ENCODE measurements at regions not wholly inside any gene's neighbourhood (a gene's known extent, or its start where the extent isn't known, plus 50 kb on each side); places are given as distances from the start of the nearest gene placed in this dataset.

DNA sequence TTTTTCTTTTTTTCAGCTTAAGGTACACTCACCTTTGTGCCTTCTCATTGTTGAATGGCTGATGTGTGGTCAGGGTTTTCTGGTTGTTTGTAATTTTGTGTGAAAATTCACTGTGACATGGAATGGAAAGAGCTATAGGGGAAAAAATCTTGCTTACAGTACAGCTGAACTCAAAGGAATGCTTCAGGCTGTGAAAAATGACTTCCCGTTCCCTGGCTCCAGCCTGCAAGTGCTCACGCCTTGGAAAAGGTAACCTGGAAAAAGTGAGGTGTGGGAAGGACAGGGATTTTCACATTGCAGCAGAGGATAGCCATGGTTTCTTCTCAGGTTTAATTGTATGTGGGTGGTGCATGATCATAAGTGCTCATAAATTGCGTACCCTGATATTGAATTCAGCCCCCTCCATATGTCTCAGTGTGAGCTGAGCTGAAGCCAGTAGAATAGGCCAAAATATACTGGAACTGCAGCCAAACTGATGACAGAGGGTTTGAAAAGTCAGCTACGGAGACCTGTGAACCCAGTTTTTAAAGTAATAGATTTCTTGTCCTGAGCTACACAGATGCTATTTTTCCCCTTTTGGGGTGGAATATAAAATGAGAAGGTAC lies 228.7 kb upstream of the RASGRP1 start:
- no peak for FAIRE-seq
- H3K9ac ChIP-seq (ENCODE audit: insufficient read depth, low read depth, low read length) = no peak overlapping the region
- H3K79me2 ChIP-seq (ENCODE audit: insufficient read depth, low read length) = no peaks in the 10 kb centered on the region
- no peak for DNase-seq (ENCODE audit: low spot score)
- TF ChIP-seq MEIS1 (CRISPR knock-in tag; IDR thresholded peaks at IDR 0.05; ENCODE audit: borderline replicate concordance) = no peak
- TF ChIP-seq ZMAT3 (CRISPR knock-in tag; conservative IDR thresholded peaks at IDR 0.05) = no peak
- TF ChIP-seq DNMT3B (CRISPR knock-in tag; conservative IDR thresholded peaks at IDR 0.05) = no peak
- TF ChIP-seq FOXK1 (CRISPR knock-in tag; IDR thresholded peaks at IDR 0.05; ENCODE audit: borderline replicate concordance, low read depth) = no peak
- TF ChIP-seq, protein P1, sequence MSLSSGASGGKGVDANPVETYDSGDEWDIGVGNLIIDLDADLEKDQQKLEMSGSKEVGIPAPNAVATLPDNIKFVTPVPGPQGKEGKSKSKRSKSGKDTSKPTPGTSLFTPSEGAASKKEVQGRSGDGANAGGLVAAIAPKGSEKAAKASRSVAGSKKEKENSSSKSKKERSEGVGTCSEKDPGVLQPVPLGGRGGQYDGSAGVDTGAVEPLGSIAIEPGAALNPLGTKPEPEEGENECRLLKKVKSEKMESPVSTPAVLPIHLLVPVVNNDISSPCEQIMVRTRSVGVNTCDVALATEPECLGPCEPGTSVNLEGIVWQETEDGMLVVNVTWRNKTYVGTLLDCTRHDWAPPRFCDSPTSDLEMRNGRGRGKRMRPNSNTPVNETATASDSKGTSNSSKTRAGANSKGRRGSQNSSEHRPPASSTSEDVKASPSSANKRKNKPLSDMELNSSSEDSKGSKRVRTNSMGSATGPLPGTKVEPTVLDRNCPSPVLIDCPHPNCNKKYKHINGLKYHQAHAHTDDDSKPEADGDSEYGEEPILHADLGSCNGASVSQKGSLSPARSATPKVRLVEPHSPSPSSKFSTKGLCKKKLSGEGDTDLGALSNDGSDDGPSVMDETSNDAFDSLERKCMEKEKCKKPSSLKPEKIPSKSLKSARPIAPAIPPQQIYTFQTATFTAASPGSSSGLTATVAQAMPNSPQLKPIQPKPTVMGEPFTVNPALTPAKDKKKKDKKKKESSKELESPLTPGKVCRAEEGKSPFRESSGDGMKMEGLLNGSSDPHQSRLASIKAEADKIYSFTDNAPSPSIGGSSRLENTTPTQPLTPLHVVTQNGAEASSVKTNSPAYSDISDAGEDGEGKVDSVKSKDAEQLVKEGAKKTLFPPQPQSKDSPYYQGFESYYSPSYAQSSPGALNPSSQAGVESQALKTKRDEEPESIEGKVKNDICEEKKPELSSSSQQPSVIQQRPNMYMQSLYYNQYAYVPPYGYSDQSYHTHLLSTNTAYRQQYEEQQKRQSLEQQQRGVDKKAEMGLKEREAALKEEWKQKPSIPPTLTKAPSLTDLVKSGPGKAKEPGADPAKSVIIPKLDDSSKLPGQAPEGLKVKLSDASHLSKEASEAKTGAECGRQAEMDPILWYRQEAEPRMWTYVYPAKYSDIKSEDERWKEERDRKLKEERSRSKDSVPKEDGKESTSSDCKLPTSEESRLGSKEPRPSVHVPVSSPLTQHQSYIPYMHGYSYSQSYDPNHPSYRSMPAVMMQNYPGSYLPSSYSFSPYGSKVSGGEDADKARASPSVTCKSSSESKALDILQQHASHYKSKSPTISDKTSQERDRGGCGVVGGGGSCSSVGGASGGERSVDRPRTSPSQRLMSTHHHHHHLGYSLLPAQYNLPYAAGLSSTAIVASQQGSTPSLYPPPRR (CRISPR knock-in tag; IDR thresholded peaks at IDR 0.05; ENCODE audit: borderline replicate concordance) = no peak
- TF ChIP-seq, protein P2, sequence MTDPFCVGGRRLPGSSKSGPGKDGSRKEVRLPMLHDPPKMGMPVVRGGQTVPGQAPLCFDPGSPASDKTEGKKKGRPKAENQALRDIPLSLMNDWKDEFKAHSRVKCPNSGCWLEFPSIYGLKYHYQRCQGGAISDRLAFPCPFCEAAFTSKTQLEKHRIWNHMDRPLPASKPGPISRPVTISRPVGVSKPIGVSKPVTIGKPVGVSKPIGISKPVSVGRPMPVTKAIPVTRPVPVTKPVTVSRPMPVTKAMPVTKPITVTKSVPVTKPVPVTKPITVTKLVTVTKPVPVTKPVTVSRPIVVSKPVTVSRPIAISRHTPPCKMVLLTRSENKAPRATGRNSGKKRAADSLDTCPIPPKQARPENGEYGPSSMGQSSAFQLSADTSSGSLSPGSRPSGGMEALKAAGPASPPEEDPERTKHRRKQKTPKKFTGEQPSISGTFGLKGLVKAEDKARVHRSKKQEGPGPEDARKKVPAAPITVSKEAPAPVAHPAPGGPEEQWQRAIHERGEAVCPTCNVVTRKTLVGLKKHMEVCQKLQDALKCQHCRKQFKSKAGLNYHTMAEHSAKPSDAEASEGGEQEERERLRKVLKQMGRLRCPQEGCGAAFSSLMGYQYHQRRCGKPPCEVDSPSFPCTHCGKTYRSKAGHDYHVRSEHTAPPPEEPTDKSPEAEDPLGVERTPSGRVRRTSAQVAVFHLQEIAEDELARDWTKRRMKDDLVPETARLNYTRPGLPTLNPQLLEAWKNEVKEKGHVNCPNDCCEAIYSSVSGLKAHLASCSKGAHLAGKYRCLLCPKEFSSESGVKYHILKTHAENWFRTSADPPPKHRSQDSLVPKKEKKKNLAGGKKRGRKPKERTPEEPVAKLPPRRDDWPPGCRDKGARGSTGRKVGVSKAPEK (CRISPR knock-in tag; IDR thresholded peaks at IDR 0.05; ENCODE audit: borderline replicate concordance) = no peak
- no peak for TF ChIP-seq SNRNP70 (IDR thresholded peaks at IDR 0.05; ENCODE audit: low read depth, low read length)
- TF ChIP-seq ZNF7 (CRISPR knock-in tag; IDR thresholded peaks at IDR 0.05) = no peak
- TF ChIP-seq HCFC1 (IDR thresholded peaks at IDR 0.05; ENCODE audit: low read depth, low read length) = no peak
- no peak for TF ChIP-seq ZNF883 (CRISPR knock-in tag; IDR thresholded peaks at IDR 0.05; ENCODE audit: not compliant biosample characterization)
- no peak for TF ChIP-seq SKI (IDR thresholded peaks at IDR 0.05; ENCODE audit: partially characterized antibody)
- no peak for TF ChIP-seq ZNF17 (CRISPR knock-in tag; IDR thresholded peaks at IDR 0.05)
- TF ChIP-seq GTF3A (CRISPR knock-in tag; conservative IDR thresholded peaks at IDR 0.05) = no peak
- TF ChIP-seq ZBTB1 (CRISPR knock-in tag; IDR thresholded peaks at IDR 0.05; ENCODE audit: borderline replicate concordance) = no peak
- no peak for TF ChIP-seq NCOA2 (CRISPR knock-in tag; IDR thresholded peaks at IDR 0.05)
- no peak for TF ChIP-seq JUND (CRISPR knock-in tag; IDR thresholded peaks at IDR 0.05)
- TF ChIP-seq, protein P3, sequence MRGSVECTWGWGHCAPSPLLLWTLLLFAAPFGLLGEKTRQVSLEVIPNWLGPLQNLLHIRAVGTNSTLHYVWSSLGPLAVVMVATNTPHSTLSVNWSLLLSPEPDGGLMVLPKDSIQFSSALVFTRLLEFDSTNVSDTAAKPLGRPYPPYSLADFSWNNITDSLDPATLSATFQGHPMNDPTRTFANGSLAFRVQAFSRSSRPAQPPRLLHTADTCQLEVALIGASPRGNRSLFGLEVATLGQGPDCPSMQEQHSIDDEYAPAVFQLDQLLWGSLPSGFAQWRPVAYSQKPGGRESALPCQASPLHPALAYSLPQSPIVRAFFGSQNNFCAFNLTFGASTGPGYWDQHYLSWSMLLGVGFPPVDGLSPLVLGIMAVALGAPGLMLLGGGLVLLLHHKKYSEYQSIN (CRISPR knock-in tag; IDR thresholded peaks at IDR 0.05; ENCODE audit: borderline replicate concordance) = no peak
- ChIA-PET CTCF (ENCODE audit: low intra/inter-chr PET ratio, low total read pairs) (no interaction called here), POLR2A (no interaction called here)
- BruUV-seq (replicated peaks) = no TSS peak
- no peak for ATAC-seq
- H3K27me3 ChIP-seq (ENCODE audit: control insufficient read depth in 1 of 2, insufficient read depth in 2 of 2, low read length in 2 of 2) = no peaks in the 10 kb centered on the region
- H3K36me3 ChIP-seq (replicated peaks in 1 of 2; ENCODE audit: control insufficient read depth in 1 of 2, insufficient read depth in 2 of 2, low read length in 2 of 2) = no peaks in the 10 kb centered on the region
- H4K20me1 ChIP-seq (ENCODE audit: insufficient read depth, low read length) = no peaks in the 10 kb centered on the region
- intact Hi-C loops (cut with micrococcal nuclease; ENCODE audit: unreplicated experiment) = no loop called here
- 2% methylated on average over 4 of the region's 4 CpGs for WGBS (ENCODE audit: low lambda C conversion rate)
- H2AFZ ChIP-seq (ENCODE audit: low read length) = no peak overlapping the region
- no peaks in the 10 kb centered on the region for H3K4me1 ChIP-seq (ENCODE audit: insufficient read depth, low read length)
- in situ Hi-C loops (cut with HindIII; ENCODE audit: extremely low pct_ligation_motif_present, low pct_unique_long_range_greater_than_20kb) = no loop called here
- no peaks in the 10 kb centered on the region for H3K9me3 ChIP-seq (ENCODE audit: low read length)
- no peak overlapping the region for H3K4me3 ChIP-seq (replicated peaks in 1 of 3; ENCODE audit: insufficient read depth in 1 of 3, low read depth in 2 of 3, low read length in 3 of 3)
- no peak overlapping the region for H3K27ac ChIP-seq (ENCODE audit: extremely low read length, insufficient read depth, low read length)
- H3K4me2 ChIP-seq (ENCODE audit: low read depth, low read length) = no peak overlapping the region
